Esophagus mucosa (tissue), 1 donor: ENCODE measurements at regions not wholly inside any gene's neighbourhood (a gene's known extent, or its start where the extent isn't known, plus 50 kb on each side); places are given as distances from the start of the nearest gene placed in this dataset.

Source experiments
- ATAC-seq: fragments of 200-7000 bp; cut with Tn5 transposase; one replicate; pipeline ENCODE4 v1.9.1; 2020
- donor health status: DM: yes; HTN: yes; CAD: no.

DNA sequence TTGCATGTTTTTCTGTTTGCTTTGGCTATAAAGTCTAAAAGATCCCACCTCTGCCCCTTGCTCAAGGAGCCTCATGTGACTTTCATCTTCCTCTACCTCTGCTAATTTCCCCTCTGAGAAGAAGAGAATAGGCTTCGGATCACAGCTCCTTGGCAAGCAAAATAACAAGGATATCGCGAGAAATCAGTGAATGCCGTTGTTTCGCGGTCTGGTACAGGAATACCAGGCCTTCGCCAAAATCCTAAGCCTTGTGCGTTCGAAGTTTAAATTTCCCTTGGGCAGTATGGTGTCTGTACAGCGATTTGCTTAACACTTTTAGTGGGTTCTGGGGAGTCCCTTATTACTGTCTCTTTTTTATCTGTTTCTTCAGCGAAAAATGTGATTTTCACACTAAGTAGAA lies 142.3 kb downstream of the IRF8 start:
- ATAC-seq = no peak

DNA sequence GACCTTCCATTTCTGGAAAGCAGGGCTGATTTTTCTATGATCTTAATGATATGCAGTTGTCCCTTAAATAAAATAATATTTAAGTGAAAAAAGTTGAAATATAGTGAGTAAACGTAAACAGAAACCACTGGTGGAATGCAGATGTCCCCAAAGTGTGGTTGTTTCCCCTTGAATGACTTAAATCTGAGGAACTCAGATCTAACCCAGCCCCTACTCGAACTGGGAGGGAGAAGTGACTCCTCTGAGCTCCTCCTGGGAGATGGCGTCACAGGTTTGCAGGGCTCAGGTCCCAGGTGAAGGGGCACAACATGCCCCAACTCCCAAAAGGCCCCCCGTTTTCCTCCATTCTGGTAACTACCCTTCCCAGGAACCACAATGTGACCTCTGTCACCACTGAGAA lies 142.8 kb downstream of the IRF8 start:
- ATAC-seq = no peak

DNA sequence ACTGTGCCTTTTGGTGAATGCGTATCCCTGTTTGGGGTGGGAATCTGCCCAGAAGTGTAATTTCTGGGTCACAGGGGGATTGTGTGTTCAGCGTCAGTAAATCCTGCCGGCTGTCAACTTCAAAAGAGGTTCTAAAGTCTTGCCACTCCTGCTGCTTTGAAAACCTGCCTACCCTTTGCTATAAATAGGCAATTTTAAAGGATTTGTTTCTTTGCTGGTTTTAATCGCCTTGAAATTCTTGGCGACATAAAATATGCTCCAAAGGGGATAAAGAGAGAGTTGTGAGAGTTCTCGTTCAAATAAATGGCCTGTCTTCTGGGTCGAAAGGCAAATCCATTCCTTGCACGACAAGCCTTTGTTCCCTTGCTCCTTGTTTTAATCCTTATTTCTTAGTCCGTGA lies 143.4 kb downstream of the IRF8 start:
- ATAC-seq = no peak

DNA sequence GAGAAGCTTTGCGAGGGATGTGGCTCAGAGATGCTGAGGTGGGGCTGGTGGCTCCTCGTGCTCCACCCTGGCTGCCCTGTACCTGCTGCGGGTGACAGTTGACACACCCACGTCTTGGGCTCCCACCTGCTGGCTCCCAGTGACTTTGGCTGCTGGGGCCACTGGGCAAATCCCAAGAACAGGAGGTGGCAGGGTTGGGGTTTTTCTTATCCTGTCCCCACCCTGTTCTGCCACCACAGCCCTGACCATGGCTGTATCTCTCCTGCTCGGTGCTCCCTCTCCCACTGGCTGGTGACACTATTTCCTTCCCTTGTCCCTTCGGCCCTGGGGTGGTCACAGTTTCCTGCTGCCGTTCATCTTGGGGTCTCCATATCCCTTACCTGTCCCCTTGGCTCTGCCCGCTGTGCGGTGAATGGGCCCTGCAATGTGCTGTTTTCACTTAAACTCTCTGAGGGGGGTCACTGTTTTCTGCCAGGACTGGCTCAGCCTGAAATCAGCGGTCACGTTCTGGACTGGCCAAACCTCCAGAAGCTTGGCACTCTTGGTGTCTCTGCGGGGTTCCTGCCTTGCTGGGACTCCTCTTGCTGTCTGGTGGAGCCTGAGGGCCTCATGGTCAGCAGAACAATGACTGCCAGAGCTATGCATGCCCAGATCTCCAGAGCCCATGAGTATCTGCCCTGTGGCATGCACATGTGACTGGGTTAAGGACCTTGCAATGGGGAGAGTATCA lies 144.2 kb downstream of the IRF8 start:
- ATAC-seq = no peak

DNA sequence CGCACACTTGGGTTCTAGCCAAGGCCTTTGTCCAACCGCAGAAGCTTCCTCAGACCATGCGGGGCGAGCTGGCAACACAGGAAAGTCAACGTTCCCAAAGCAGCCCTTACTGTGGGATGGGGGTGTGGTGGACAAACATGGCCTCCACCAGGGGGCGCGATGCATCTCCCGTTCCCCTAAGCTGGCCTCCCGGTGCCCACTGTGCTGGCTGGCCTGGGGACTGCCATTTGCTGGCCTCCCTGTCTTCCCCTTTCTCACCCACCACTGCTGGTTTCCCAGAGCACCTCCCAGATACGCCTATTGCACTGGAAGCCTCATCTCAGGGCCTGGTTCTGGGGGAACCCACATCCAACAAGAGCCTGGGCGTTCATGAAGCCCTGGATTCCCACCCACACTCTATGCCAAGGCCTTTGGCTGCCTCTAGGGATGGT lies 145.3 kb downstream of the IRF8 start:
- ATAC-seq = no peak

DNA sequence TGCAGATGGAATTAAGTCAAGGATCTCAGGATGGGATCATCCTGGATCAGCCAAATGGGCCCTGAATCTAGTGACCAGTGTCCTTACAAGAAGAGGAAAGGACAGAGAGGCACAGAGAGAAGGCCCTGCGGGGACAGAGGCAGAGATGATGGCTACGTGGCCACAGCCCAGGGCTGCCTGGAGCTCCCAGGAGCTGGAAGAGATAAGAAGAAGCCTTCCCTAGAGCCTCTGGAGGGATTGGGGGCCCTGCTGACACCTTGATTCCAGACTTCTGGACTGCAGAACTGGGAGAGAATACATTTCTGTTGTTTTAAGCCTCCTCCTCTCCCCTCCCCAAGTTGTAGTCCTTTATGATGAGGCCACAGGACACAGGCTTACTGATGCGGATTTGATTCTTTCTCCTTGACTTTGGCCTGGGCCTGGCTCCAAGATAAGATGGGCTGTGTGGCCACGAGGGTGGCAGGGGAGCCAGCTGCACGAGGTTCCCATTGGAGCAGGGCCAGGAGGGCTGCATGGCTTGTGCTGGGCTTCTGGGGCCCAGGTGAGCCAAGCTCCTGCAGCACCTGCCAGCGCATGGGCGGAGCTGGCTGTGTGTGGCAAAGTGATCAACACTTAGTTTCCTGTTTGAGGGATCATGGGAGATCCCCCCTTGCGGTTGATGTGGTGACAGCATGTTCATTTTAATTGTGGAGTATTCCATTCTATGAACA lies 146.1 kb downstream of the IRF8 start:
- ATAC-seq = no peak

DNA sequence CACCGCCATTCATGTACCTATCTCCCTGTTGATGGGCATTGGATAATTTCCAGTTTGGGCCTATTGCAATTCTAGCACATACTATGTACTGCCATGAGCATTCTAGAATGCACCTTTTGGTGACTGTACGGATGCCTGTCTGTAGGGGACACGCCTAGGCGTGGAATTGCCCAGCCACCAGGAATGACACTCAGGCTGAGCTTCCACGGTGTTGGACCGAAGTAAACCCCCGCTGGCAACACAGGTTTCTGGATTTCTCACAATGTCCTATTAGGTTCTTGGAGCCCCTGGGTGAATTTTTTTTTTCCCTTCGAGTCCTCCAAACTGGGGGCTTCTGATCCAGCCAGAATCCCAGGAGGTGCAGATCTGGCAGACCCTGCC lies 146.6 kb downstream of the IRF8 start:
- ATAC-seq = no peak

DNA sequence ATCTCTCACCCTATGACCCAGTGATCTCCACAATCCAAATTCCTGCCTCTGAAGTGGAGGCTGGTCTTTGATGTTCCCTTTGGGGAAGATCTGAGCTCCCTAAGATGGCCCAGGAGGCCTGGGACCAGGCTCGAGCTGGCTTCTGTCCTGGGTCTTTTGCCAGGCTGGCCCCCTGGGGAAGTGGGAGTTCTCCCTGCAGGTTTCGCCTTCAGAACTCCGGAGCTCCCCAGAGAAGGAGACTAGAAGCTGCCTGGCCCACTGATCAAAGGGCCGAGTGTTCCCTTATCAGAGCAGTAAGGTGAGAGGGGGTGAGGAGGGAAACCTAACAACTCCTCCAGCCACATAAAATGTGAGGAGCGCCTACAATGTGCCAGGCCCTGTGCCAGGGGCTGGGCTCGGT lies 147.1 kb downstream of the IRF8 start:
- no peak for ATAC-seq

DNA sequence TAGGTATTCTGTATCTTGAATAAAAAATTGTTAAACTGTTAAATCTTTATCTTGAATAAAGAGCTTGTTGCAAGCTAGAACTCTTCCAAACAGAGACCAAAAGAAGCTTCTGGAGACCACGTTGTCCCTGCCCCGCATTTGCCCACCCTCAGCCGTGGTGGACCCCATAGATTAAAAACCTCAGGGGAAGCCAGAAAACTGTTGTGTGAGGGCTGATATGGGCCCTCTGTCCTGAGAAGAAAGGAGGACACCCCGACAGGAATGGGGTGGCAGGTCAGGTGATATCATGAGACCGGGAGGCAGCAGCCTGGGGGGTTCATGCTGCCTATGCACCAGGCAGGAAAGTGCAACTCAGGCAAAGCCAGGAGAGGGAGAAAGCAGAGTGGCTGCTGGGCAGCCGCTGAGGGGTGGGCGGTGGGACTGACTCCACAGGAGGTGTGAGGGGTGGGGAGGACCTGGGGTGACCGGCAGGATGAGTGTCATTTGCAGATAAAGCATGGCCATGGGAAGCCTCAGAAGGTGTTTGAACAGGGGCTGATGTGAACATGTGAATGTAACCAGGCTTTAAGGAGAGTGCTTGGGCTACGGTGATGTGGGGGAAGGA lies 147.8 kb downstream of the IRF8 start:
- no peak for ATAC-seq

DNA sequence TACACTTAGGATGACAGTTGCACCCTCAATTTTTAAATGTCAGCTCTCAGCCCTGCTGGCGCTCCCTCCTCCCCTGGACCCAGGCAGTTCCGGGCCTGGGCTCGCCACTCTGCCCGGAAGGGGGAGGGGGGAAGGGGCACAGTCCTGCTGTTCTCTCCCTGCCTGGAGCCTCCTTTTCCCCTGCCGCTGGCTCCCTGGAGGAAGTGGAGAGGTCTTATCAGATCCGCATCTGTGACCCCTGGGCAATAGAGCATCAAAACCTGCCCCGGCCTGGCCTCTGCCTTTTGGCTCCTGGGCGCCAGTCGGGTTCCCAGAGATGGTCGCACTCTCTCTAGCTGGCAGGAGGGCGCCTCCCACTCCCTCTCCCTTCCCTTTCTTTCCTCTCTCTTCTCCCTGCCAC lies 149.3 kb downstream of the IRF8 start:
- ATAC-seq = no peak

DNA sequence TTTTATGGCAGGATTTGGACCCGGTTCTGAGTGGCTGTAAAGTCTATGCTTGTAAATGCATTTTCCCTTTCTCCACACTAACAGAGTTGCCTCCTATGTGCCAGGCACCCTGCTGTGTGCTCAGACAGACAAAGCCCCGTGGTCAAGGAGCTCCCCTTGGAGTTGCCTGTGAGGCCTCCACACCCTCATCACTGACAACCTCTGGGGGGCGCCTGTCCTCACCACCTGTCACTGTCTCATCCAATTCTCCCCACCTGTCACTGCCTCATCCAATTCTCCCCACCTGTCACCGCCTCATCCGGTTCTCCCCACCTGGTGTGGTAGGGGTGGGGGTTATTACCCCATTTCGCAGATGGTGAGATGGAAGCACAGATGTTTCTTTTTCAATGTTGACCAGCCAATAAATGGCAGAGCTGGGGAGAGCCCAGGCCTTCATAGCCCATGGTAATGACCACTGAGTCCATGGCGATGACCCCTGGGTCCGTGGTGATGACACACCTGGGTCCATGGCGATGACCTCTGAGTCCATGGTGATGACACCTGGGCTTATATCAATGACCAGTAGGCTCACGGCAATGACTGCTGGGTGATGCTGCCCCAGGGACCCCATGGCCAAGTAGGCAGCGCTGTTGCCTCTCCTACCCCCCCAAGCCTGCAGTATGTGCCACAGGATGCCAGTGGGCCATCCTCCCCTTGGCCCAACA lies 150.1 kb downstream of the IRF8 start:
- ATAC-seq = no peak

DNA sequence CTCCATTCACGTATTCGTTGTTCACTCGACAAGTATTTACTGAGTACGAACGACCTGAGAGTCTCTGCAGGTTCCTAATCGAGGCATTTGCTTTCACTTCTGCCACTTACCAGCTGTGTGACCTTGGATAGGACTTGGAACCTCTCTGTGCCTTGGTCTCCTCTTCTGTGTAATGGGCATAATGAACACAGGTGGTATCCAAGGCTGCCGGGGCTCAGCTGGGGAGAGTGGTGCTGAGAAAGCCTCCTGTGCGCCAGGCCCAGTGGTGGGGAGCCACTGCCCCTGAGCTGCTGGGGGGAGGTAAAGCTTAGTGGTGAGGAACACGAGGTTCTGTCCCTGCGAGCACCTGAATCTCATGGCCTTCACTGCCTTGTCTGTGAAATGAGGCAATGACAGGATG lies 150.7 kb downstream of the IRF8 start:
- no peak for ATAC-seq

DNA sequence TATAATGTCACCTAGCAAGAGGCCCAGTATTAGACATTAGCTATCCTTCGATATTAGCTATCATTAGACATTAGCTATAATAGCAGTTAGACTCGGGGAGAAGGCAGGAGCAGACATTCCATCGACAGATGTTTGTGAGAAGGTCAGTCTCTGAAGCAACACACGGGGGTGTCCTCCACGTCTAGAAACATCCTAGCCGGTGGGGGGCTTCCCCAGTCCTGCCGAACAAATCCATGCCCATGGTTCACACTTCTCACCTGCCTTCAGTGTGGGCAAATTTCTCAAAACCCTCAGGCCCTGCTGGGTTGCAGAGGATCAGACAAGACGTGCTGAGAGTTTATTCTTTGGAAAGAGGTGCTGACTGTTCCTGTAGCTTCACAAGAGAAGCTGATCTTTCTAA lies 151.1 kb downstream of the IRF8 start:
- no peak for ATAC-seq

DNA sequence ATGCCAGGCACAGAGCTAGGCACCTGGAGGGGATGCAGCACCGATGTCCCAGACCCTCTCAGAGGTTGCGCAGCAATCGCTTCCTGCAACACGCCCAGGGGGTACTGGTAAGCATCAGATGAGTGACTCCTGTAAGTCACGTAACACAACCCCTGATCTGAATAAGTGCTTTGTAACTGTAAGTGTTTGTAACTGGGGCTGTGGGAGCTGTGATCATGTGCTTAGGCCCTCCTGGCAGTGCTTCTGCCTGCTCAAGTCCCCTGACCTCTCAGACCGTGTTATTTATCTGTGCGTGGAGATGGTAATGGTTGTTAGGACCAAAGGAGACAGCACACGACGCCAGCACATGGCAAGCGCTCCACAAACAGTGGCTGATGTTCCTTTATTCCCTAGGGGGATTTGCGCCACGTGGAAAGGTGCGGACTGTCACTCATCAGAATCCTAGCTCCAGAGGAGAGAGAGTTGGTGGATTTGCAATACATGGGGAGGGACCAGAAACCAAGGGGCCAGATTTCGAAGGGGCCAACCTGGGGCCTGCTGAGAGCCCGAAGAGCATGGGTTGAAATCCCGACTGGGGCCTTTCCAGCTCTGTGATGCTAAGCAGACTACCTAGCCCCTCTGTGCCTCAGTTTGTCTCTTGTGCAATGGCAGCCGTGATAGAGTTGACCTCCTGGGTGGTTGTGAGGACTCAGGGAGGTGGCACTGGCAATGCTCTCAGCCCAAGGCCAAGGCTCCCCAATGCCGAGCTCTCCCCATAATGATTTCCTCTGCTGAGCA lies 151.8 kb downstream of the IRF8 start:
- no peak for ATAC-seq

DNA sequence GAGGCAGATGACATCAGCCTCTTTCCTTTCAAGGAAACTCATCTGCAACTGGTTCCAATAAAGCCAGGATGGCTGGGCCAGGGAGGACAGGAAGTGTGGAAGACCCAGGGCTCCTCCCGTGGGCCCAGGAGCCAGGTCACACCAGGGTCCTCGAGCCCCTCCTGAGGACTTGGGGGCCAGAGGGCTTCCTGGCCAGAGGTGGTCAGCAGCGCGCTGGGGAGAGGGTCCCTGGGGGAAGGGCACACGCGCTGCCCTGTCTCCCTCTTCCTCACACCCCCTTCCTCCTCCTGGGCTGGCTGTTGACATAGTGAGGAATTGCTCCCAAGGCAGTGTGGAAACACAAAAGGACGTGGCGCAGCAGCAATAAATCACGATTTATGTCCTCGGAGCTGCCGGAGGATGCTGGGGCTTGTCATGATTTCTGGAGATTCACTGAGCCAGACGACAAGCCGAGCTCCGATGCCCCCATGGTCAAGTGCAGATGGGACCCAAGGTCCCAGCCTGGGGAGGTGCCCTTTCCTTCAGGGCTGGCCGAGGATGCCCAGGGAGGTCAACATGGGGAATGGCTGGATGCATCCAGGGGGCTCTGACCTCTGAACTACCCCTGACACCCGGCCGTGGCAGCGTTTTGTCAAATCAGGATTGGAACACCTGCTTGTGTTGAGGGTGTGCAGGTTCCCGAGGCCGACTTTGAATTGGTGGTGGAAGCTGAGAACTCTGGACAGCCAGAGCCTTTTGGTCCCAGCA lies 152.6 kb downstream of the IRF8 start:
- ATAC-seq = no peak

DNA sequence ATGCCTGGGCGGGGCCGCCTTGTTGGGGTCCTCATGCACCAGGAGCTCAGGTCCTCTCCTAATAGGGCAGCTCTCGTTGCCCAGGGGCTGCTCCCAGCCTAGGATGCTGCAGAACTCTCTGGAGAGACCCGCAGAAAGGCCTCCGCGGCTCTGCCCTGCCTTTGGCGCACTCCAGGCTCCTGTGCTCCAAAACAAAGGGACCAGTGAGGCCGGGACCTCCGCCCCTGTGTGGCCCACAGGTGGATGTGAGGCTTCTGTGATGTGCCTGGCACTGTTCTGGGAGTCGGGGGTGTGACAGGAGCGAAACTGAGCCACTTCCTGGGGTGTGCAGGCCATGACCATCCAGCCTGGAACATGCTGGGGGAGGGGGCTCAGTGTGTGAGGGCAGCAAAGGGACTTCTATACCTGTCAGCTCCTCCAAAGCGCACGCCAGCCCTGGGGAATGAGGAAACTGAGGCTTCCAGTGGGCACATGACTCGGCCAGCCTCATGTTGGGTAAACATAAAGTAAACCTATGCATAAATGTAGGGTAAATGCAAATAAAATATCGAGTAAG lies 153.2 kb downstream of the IRF8 start:
- ATAC-seq = no peak

DNA sequence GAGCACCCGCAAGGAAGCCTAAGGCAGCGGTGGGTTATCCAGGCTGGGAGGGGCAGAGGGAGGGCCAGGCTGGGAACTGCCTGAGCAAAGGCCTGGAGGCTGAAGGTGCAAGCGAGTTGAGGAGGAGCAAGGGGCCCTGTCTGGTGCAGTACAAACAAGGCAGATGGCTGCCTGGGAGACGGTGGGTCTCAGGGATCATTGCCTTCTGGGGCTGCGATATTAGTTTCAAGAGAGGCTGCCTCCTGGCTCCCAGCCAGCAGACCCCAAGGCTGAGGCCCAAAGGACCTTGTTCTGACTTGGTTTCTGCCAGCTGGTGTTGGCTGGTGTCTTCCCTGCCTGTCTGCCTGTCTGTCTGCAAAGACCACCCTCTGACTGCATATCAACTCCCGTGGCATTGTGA lies 154.0 kb downstream of the IRF8 start:
- no peak for ATAC-seq

DNA sequence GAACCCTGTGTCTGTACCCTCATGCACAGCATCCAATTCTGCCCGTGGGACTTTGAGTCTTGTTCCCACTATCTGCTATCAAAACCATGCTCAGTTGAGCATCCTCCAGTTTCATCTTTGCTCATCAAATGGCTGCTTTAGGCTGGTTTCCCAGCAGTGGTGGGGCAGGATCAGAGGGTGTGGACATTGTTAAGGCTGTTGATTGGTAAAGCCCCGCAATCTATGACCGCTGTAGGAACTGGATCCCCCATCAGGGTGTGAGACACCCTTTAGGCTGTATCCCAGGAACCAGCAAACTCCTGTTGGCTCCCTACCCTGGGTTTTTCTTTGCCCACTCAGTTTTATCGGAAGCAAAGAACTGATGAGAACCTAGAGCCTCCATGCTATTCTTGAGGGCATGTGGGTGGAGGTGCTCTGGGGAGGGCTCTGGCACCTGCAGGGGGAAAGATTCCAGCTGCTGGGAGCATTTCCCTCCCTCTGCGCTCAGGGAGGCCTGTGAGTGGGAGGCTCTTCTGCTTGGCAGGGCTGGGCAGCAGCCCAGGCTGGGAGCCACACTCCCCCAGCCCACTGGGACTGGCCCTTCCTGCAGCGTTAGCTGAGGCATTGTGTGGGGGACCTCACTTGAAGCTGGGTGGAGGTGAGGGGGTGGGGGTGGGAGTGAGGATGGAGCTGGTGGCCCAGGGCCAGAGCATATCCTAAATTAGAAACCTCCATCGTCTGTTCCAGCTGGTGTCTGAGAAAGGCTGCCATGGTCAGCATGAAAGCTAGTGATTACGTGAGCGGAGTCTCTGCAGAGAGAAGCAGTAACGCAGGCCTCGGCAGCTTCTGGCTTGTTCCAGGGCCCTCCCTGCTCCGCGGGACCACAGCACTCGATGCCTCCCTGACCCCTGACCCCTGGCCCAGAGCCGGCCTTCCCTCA lies 160.6 kb downstream of the IRF8 start:
- no peak for ATAC-seq

DNA sequence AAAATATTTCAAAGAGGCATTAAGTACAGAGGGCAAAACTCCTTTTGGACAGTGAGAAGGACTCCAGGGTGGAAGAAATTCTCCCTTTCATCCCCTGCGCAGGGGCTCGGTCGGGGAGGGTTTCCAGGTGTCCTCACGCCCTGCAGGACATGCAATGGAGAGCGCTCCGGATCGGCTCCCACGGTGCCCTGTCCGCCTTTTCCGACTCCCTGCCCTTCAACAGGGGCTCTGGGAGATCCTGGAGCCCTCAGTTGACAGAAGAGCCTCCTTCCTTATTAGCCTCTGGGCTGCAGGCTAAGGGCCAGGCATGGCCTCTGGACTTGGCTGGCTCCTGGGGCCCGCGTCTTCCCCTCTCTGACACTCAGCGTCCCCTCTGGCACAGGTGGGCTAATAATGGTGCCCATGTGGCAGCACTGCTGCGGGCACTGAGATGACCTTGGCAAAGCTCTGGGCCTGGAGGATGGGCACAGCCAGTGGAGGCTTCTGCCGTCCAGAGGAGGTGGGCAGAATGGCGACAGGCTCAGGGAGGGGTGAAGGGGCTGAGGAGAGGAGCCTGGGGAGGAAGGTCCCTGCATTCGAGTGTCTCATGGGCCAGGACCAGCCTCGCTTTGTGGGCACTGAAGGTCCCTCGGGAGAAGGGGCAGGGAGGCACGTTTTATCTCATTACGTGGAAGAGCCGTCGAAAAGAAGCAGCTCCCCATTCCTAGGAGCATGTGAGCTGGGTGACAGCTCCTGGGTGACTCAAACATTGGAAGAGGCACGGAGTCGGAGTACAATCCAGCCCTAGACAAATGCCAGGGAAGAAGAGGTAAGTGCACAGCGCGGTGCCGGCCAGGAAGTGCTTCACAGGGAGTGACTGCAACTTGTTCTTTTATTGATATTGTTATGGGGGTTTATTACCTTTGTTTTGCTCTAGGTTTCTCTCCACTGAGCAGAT lies 161.7 kb downstream of the IRF8 start:
- ATAC-seq = no peak
